ENCODE measurements at regions not wholly inside any gene's neighbourhood (a gene's known extent, or its start where the extent isn't known, plus 50 kb on each side); places are given as distances from the start of the nearest gene placed in this dataset.

DNA sequence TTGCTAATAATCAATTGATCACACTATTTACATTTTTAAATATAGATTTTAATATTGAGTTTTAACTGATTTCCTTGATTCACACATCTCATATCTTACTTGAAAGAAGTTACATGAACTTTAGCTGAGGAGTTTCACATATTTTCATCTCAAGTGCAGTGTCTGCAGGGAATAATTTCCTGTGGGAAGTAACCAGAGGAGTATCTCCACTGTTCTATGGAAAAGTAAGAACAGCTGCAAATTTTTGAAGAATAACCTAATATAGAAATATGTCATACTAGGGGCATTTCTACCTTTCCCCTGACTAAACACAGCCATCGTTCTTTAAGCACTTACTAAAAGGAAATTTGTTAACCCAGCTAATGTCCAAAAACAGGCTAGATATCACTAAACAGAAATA, 546.4 kb downstream of the EFNA5 start:
- DNase-seq (ENCODE audit: low read depth, low spot score) = no peak
- CTCF ChIA-PET = no interaction called here
- TF ChIP-seq, protein P1, sequence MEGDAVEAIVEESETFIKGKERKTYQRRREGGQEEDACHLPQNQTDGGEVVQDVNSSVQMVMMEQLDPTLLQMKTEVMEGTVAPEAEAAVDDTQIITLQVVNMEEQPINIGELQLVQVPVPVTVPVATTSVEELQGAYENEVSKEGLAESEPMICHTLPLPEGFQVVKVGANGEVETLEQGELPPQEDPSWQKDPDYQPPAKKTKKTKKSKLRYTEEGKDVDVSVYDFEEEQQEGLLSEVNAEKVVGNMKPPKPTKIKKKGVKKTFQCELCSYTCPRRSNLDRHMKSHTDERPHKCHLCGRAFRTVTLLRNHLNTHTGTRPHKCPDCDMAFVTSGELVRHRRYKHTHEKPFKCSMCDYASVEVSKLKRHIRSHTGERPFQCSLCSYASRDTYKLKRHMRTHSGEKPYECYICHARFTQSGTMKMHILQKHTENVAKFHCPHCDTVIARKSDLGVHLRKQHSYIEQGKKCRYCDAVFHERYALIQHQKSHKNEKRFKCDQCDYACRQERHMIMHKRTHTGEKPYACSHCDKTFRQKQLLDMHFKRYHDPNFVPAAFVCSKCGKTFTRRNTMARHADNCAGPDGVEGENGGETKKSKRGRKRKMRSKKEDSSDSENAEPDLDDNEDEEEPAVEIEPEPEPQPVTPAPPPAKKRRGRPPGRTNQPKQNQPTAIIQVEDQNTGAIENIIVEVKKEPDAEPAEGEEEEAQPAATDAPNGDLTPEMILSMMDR (IDR thresholded peaks at IDR 0.05; ENCODE audit: insufficient read depth, low read length, missing control alignments) = no peak
- POLR2A ChIA-PET = no interaction called here
- no peak overlapping the region for H3K4me3 ChIP-seq (ENCODE audit: low read depth, low read length)

DNA sequence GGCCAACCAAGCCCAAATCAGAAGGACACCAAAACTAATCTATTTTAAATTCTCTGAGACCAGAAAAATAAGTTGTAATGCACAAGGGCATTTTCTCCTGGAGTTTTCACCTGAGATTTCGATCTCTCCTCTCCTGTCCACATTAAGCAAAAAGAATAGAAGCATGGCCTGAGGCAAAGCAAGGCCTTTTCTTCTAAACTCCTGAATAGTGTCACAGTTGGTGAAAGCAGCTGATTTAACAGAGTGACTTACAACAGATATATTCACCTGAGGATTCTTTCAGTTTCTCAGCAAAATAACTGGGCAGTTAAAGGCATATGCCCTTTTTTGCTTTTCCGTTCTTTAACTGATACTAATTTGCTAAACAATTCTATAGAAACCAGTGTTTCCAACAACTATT, 547.7 kb downstream of the EFNA5 start:
- no peak for DNase-seq (ENCODE audit: low read depth, low spot score)
- H3K4me3 ChIP-seq (ENCODE audit: low read depth, low read length) = no peak overlapping the region
- TF ChIP-seq, protein P1 (IDR thresholded peaks at IDR 0.05; ENCODE audit: insufficient read depth, low read length, missing control alignments) = no peak
- ChIA-PET POLR2A (no interaction called here), CTCF (interaction anchor here (0.6 kb wide), 1 partner anchor 558 kb away, joined by 3 read pairs; no protein-coding TSS in a partner anchor)

DNA sequence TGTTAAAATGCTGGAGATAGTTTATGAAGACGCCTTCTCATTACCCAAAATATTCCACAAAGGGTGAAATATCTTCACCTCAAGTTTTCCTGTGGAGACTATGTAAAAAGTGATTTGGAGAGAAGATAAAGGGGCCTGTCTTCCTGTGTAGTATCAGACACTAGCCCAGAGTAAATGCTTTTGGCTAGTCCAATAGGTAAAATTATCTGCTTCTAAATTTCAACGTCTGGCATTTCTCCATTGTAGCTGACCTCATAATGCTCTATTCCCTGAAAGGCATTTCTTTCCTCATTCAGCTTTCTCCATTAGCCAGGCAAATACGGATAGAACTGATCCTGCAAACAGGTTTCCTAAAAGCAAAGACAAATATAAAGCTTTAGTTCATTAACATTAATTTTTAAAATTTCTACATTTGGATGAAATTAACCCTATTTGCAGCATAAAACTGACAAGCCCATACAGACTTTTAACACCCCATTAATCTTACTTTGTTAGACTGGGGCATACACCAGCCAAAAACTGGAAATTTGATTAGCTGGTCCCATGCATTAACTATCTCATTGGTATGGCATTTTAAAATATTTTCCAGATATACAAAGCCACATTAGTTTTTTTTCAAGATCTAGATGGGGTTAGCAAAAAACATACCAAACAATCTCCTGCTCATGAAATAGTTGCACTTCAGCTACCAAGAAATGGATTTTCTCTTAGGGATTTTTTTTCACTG, 548.8 kb downstream of the EFNA5 start:
- CTCF ChIA-PET = no interaction called here
- POLR2A ChIA-PET = no interaction called here
- no peak overlapping the region for H3K4me3 ChIP-seq (ENCODE audit: low read depth, low read length)
- TF ChIP-seq, protein P1 (IDR thresholded peaks at IDR 0.05; ENCODE audit: insufficient read depth, low read length, missing control alignments) = no peak
- DNase-seq (ENCODE audit: low read depth, low spot score) = no peak

DNA sequence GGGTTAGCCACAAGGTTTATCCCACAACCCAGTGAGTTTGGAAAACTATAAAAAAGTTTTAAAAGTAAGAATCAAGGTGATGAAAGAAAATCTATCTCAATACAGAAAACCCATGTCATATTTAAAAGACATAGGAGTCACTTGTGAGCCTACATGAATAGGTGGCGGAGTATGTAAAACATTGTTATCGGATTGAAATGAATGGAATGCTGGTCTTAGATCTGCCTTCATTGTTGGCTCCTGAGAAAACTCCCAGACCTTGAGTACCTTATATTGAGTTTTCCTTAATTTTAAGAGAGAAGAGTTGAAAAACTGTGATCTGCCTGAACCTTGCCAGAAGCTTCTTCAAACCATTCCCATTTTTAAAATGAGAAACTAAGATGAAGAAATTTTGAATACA, 551.1 kb downstream of the EFNA5 start:
- TF ChIP-seq, protein P1 (IDR thresholded peaks at IDR 0.05; ENCODE audit: insufficient read depth, low read length, missing control alignments) = no peak
- DNase-seq (ENCODE audit: low read depth, low spot score) = no peak
- no peak overlapping the region for H3K4me3 ChIP-seq (ENCODE audit: low read depth, low read length)
- POLR2A ChIA-PET = no interaction called here
- CTCF ChIA-PET = no interaction called here

DNA sequence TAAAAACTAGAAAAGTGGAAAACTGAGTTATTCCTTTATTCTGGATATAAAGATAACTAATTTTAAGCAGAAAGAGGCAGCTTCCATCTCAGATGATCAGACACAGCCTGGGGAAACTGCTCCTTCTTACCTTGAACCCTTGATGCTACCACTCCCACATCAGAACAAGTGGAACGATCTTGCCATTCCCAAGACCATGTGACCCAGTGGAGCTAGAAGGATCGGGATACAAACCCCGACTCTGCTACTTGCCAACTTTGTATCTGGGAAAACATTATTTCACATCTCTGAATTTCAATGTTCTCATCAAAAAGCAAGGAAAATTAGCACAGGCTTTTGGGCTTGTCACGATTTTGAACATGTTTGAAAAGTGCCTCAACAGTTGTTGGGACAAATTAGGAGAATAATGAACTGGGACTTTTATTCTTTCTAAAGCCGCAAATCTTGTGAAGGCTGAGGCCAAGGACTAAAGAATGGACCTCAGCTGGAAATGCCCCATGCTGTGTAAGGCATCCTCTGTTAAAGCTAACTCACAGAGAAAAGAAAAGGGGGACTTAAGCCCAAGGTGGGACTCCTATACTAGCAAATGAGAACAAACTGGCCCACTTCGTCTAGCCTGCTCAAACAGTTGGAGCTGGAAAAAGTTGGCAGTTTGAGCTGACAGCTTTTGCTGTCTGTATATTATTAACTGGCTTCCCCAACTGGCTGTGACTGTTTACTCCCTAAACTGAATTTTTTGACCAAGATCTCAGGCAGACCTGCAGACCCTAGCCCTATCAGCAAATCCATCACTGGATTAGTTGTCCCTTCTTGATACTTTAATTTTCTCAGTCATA, 552.3 kb downstream of the EFNA5 start:
- TF ChIP-seq, protein P1 (IDR thresholded peaks at IDR 0.05; ENCODE audit: insufficient read depth, low read length, missing control alignments) = no peak
- ChIA-PET CTCF (no interaction called here), POLR2A (no interaction called here)
- no peak overlapping the region for H3K4me3 ChIP-seq (ENCODE audit: low read depth, low read length)
- no peak for DNase-seq (ENCODE audit: low read depth, low spot score)

DNA sequence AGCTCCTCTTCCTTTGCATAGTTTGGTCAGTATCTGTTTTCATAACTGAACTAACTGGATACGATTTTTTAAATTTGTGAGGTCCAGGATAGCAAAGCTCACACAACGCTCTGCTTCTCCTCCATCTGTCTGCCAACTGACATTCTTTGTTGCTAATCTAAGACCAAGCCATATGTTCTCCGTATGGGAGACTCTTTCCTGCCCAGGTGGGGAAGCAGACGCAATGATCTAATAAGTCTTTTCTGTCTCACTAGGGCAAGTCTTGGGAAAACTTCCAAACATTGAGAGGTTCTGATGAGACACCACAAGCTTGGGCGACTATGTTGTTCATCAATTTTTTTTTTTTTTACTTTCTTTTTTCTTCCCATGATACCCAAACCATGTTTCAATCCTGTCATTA, 558.5 kb downstream of the EFNA5 start:
- ChIA-PET CTCF (no interaction called here), POLR2A (no interaction called here)
- H3K4me3 ChIP-seq (ENCODE audit: low read depth, low read length) = no peak overlapping the region
- TF ChIP-seq, protein P1 (IDR thresholded peaks at IDR 0.05; ENCODE audit: insufficient read depth, low read length, missing control alignments) = no peak
- no peak for DNase-seq (ENCODE audit: low read depth, low spot score)
